ENCODE measurements at regions not wholly inside any gene's neighbourhood (a gene's known extent, or its start where the extent isn't known, plus 50 kb on each side); places are given as distances from the start of the nearest gene placed in this dataset.

GRCh38 chr4:114184901-114185300 is 205.5 kb upstream of the ARSJ start:
- no peak overlapping the region for H3K4me3 Mint-ChIP-seq
- H3K4me1 Mint-ChIP-seq, result no peaks in the 10 kb centered on the region
- ATAC-seq, result no peak
- intact Hi-C loops (cut with DNase I, micrococcal nuclease), result loop anchor here in 1 of 2 experiments (5.0 kb wide), 1 partner anchor 233 kb away; no protein-coding TSS in a partner anchor
- H3K9me3 Mint-ChIP-seq (ENCODE audit: low read depth), result peaks cover 7% of the 10 kb centered on the region
- DNase-seq, result no peak
- peaks cover 4% of the 10 kb centered on the region for H3K27me3 Mint-ChIP-seq
- POLR2A ChIA-PET, result no interaction called here
- CTCF ChIA-PET, result interaction anchor here (0.6 kb wide), 1 partner anchor 959 kb away, joined by 3 read pairs; no protein-coding TSS in a partner anchor
- H3K27ac Mint-ChIP-seq, result no peak overlapping the region
- H3K36me3 Mint-ChIP-seq (ENCODE audit: low read depth), result no peaks in the 10 kb centered on the region

- intact Hi-C loops (cut with DNase I, micrococcal nuclease), result no loop called here
- CTCF ChIA-PET, result no interaction called here
- POLR2A ChIA-PET, result no interaction called here
These were observed 208.1 kb upstream of the ARSJ start for GRCh38 chr4:114187592-114187991.

GRCh38 chr4:114191496-114191895 is 212.0 kb upstream of the ARSJ start:
- H3K27me3 Mint-ChIP-seq, result peaks cover 2% of the 10 kb centered on the region
- POLR2A ChIA-PET, result no interaction called here
- ATAC-seq (no peak), DNase-seq (no peak)
- no peaks in the 10 kb centered on the region for H3K9me3 Mint-ChIP-seq (ENCODE audit: low read depth)
- intact Hi-C loops (cut with DNase I, micrococcal nuclease), result no loop called here
- H3K27ac Mint-ChIP-seq, result no peak overlapping the region
- H3K36me3 Mint-ChIP-seq (ENCODE audit: low read depth), result no peaks in the 10 kb centered on the region
- no peak overlapping the region for H3K4me3 Mint-ChIP-seq
- CTCF ChIA-PET, result no interaction called here
- H3K4me1 Mint-ChIP-seq, result no peaks in the 10 kb centered on the region

More at GRCh38 chr4:114187592-114187991, 208.1 kb upstream of the ARSJ start:
- Mint-ChIP-seq H3K9me3 (ENCODE audit: low read depth) (peaks cover 2% of the 10 kb centered on the region), H3K4me1 (no peaks in the 10 kb centered on the region), H3K27me3 (peaks cover 2% of the 10 kb centered on the region), H3K36me3 (ENCODE audit: low read depth) (no peaks in the 10 kb centered on the region), H3K4me3 (no peak overlapping the region), H3K27ac (no peak overlapping the region)
- ATAC-seq (no peak), DNase-seq (no peak)

- H3K4me3 Mint-ChIP-seq, result no peak overlapping the region
- POLR2A ChIA-PET, result no interaction called here
- DNase-seq, result no peak
These were observed 213.4 kb upstream of the ARSJ start for GRCh38 chr4:114192854-114193253.

GRCh38 chr4:114193624-114194399 is 214.4 kb upstream of the ARSJ start:
- CTCF ChIA-PET, result interaction anchor here (0.7 to 0.8 kb wide), 2 partner anchors 17 to 246 kb away, joined by 3 read pairs; no protein-coding TSS in a partner anchor
- ATAC-seq, result no peak
- H3K27me3 Mint-ChIP-seq, result peaks cover 2% of the 10 kb centered on the region
- H3K4me1 Mint-ChIP-seq, result no peaks in the 10 kb centered on the region
- POLR2A ChIA-PET, result no interaction called here
- intact Hi-C loops (cut with DNase I, micrococcal nuclease), result no loop called here
- DNase-seq, result no peak
- H3K36me3 Mint-ChIP-seq (ENCODE audit: low read depth), result no peaks in the 10 kb centered on the region
- H3K4me3 Mint-ChIP-seq, result no peak overlapping the region
- H3K27ac Mint-ChIP-seq, result no peak overlapping the region
- no peaks in the 10 kb centered on the region for H3K9me3 Mint-ChIP-seq (ENCODE audit: low read depth)

More at GRCh38 chr4:114192854-114193253, 213.4 kb upstream of the ARSJ start:
- CTCF ChIA-PET, result interaction anchor here (0.7 kb wide), 1 partner anchor 245 kb away, joined by 3 read pairs; no protein-coding TSS in a partner anchor
- ATAC-seq, result no peak
- intact Hi-C loops (cut with DNase I, micrococcal nuclease), result no loop called here
- no peaks in the 10 kb centered on the region for H3K9me3 Mint-ChIP-seq (ENCODE audit: low read depth)
- no peak overlapping the region for H3K27ac Mint-ChIP-seq
- no peaks in the 10 kb centered on the region for H3K36me3 Mint-ChIP-seq (ENCODE audit: low read depth)
- H3K4me1 Mint-ChIP-seq, result no peaks in the 10 kb centered on the region
- H3K27me3 Mint-ChIP-seq, result peaks cover 2% of the 10 kb centered on the region

GRCh38 chr4:114196606-114197005 is 217.2 kb upstream of the ARSJ start:
- intact Hi-C loops (cut with DNase I, micrococcal nuclease), result no loop called here
- H3K27ac Mint-ChIP-seq, result no peak overlapping the region
- no peaks in the 10 kb centered on the region for H3K4me1 Mint-ChIP-seq
- ChIA-PET CTCF (interaction anchor here (1.4 kb wide), 1 partner anchor 9 kb away, joined by 3 read pairs; no protein-coding TSS in a partner anchor), POLR2A (no interaction called here)
- H3K36me3 Mint-ChIP-seq (ENCODE audit: low read depth), result no peaks in the 10 kb centered on the region
- no peaks in the 10 kb centered on the region for H3K9me3 Mint-ChIP-seq (ENCODE audit: low read depth)
- H3K27me3 Mint-ChIP-seq, result no peaks in the 10 kb centered on the region
- H3K4me3 Mint-ChIP-seq, result no peak overlapping the region
- DNase-seq (no peak), ATAC-seq (no peak)

- Mint-ChIP-seq H3K36me3 (ENCODE audit: low read depth) (no peaks in the 10 kb centered on the region), H3K27ac (no peak overlapping the region), H3K4me3 (no peak overlapping the region), H3K27me3 (no peaks in the 10 kb centered on the region), H3K9me3 (ENCODE audit: low read depth) (no peaks in the 10 kb centered on the region), H3K4me1 (no peaks in the 10 kb centered on the region)
- ATAC-seq (no peak), DNase-seq (no peak)
- ChIA-PET POLR2A (no interaction called here), CTCF (no interaction called here)
- intact Hi-C loops (cut with DNase I, micrococcal nuclease), result no loop called here
These were observed 220.6 kb upstream of the ARSJ start for GRCh38 chr4:114200026-114200425.

GRCh38 chr4:114205261-114205660 is 225.8 kb upstream of the ARSJ start:
- H3K27me3 Mint-ChIP-seq, result peaks cover 5% of the 10 kb centered on the region
- CTCF ChIA-PET, result interaction anchor here (0.8 to 0.9 kb wide), 2 partner anchors 9 to 212 kb away, joined by 3 to 4 read pairs; no protein-coding TSS in a partner anchor

GRCh38 chr4:114208574-114209151 is 229.2 kb upstream of the ARSJ start:
- Mint-ChIP-seq H3K36me3 (ENCODE audit: low read depth) (no peaks in the 10 kb centered on the region), H3K27ac (no peak overlapping the region), H3K9me3 (ENCODE audit: low read depth) (no peaks in the 10 kb centered on the region), H3K27me3 (peaks cover 9% of the 10 kb centered on the region), H3K4me1 (no peaks in the 10 kb centered on the region), H3K4me3 (no peak overlapping the region)
- intact Hi-C loops (cut with DNase I, micrococcal nuclease), result no loop called here
- CTCF ChIA-PET, result no interaction called here
- ATAC-seq (no peak), DNase-seq (no peak)
- POLR2A ChIA-PET, result no interaction called here

More at GRCh38 chr4:114205261-114205660, 225.8 kb upstream of the ARSJ start:
- POLR2A ChIA-PET, result no interaction called here
- no peak for ATAC-seq
- H3K27ac Mint-ChIP-seq, result no peak overlapping the region
- H3K4me3 Mint-ChIP-seq, result no peak overlapping the region
- H3K9me3 Mint-ChIP-seq (ENCODE audit: low read depth), result no peaks in the 10 kb centered on the region
- no peak for DNase-seq
- no peaks in the 10 kb centered on the region for H3K36me3 Mint-ChIP-seq (ENCODE audit: low read depth)
- intact Hi-C loops (cut with DNase I, micrococcal nuclease), result no loop called here
- H3K4me1 Mint-ChIP-seq, result no peaks in the 10 kb centered on the region

GRCh38 chr4:114209584-114209983 is 230.1 kb upstream of the ARSJ start:
- intact Hi-C loops (cut with DNase I, micrococcal nuclease), result no loop called here
- H3K4me3 Mint-ChIP-seq, result no peak overlapping the region
- no peaks in the 10 kb centered on the region for H3K4me1 Mint-ChIP-seq
- H3K27ac Mint-ChIP-seq, result no peak overlapping the region
- H3K36me3 Mint-ChIP-seq (ENCODE audit: low read depth), result no peaks in the 10 kb centered on the region
- peaks cover 9% of the 10 kb centered on the region for H3K27me3 Mint-ChIP-seq
- ChIA-PET POLR2A (no interaction called here), CTCF (no interaction called here)
- DNase-seq, result no peak
- H3K9me3 Mint-ChIP-seq (ENCODE audit: low read depth), result no peaks in the 10 kb centered on the region
- no peak for ATAC-seq

GRCh38 chr4:114211556-114211955 is 232.1 kb upstream of the ARSJ start:
- ChIA-PET CTCF (no interaction called here), POLR2A (no interaction called here)
- no peaks in the 10 kb centered on the region for H3K36me3 Mint-ChIP-seq (ENCODE audit: low read depth)
- DNase-seq, result no peak
- no peak for ATAC-seq
- H3K27me3 Mint-ChIP-seq, result peaks cover 7% of the 10 kb centered on the region
- no peak overlapping the region for H3K27ac Mint-ChIP-seq
- peaks cover 1% of the 10 kb centered on the region for H3K9me3 Mint-ChIP-seq (ENCODE audit: low read depth)
- H3K4me1 Mint-ChIP-seq, result no peaks in the 10 kb centered on the region
- H3K4me3 Mint-ChIP-seq, result no peak overlapping the region
- intact Hi-C loops (cut with DNase I, micrococcal nuclease), result no loop called here

GRCh38 chr4:114217150-114217817 is 237.8 kb upstream of the ARSJ start:
- ChIA-PET POLR2A (no interaction called here), CTCF (interaction anchor here (0.6 kb wide), 1 partner anchor 118 kb away, joined by 4 read pairs; no protein-coding TSS in a partner anchor)
- Mint-ChIP-seq H3K9me3 (ENCODE audit: low read depth) (peaks cover 1% of the 10 kb centered on the region), H3K27me3 (peaks cover 5% of the 10 kb centered on the region), H3K4me1 (no peaks in the 10 kb centered on the region), H3K27ac (no peak overlapping the region), H3K36me3 (ENCODE audit: low read depth) (no peaks in the 10 kb centered on the region), H3K4me3 (no peak overlapping the region)
- intact Hi-C loops (cut with DNase I, micrococcal nuclease), result no loop called here
- DNase-seq (no peak), ATAC-seq (no peak)

All from activated CD4-positive, alpha-beta T cell treated with anti-CD3 and anti-CD28 coated beads for 36 hours (primary cell).